22Rv1 (cell line): ENCODE measurements at regions not wholly inside any gene's neighbourhood (a gene's known extent, or its start where the extent isn't known, plus 50 kb on each side); places are given as distances from the start of the nearest gene placed in this dataset.
"Not testable (repeated sequence)": the region's sequence is repeated elsewhere in the genome, so short reads cannot be mapped to it uniquely, and the experiment has no call there.

ENCODE experiments used
- H3K27ac ChIP-seq: fragments of 450-650 bp; 2 replicates; pipeline ENCODE4 v1.5.1; 2017
- CTCF ChIP-seq: fragments of 450-650 bp; IDR thresholded peaks from 2 replicates; pipeline ENCODE4 v1.5.1; 2017; ENCODE audit warnings: mild to moderate bottlenecking
- ZFX ChIP-seq: fragments of 450-650 bp; IDR thresholded peaks from 2 replicates; pipeline ENCODE4 v1.6.1; 2017; ENCODE audit warnings: antibody characterized with exemption, borderline replicate concordance

- no peak overlapping the region for H3K27ac ChIP-seq
- TF ChIP-seq ZFX (no peak), CTCF (no peak)
Measured at GRCh38 chr2:122800781-122801180, 1045.3 kb downstream of the TSN start.

- no peak overlapping the region for H3K27ac ChIP-seq
- TF ChIP-seq ZFX = no peak
- no peak for TF ChIP-seq CTCF
Measured at GRCh38 chr2:122804494-122804893, 1049.0 kb downstream of the TSN start.

- no peak overlapping the region for H3K27ac ChIP-seq
- TF ChIP-seq ZFX (no peak), CTCF (no peak)
Measured at GRCh38 chr2:122805346-122805745, 1049.9 kb downstream of the TSN start.

- H3K27ac ChIP-seq = no peak overlapping the region
- TF ChIP-seq ZFX (no peak), CTCF (no peak)
Measured at GRCh38 chr2:122808286-122808969, 1053.0 kb downstream of the TSN start.

- not testable (repeated sequence) for H3K27ac ChIP-seq
Measured at GRCh38 chr2:122812214-122812613, 1056.8 kb downstream of the TSN start.

- no peak for TF ChIP-seq CTCF
- TF ChIP-seq ZFX = no peak
- no peak overlapping the region for H3K27ac ChIP-seq
Measured at GRCh38 chr2:122815120-122815519, 1059.7 kb downstream of the TSN start.

GRCh38 chr2:122816803-122817202, 1061.4 kb downstream of the TSN start:
- H3K27ac ChIP-seq = no peak overlapping the region
- TF ChIP-seq CTCF = no peak
- TF ChIP-seq ZFX = no peak

GRCh38 chr2:122822319-122822718, 1066.9 kb downstream of the TSN start:
- TF ChIP-seq CTCF = no peak
- no peak for TF ChIP-seq ZFX
- no peak overlapping the region for H3K27ac ChIP-seq
